Heart left ventricle (tissue), 16 donors: ENCODE measurements at regions not wholly inside any gene's neighbourhood (a gene's known extent, or its start where the extent isn't known, plus 50 kb on each side); places are given as distances from the start of the nearest gene placed in this dataset.
"Not testable (repeated sequence)": the region's sequence is repeated elsewhere in the genome, so short reads cannot be mapped to it uniquely, and the experiment has no call there.

Experiments
- ATAC-seq, 4 donors: fragments of 200-7000 bp; cut with Tn5 transposase; one replicate each; pipeline ENCODE4 v1.9.1; 2020 to 2022; ENCODE audit warnings: moderate library complexity in 4 of 4, mild to moderate bottlenecking in 3 of 4, moderate number of reproducible peaks in 1 of 4
- DNase-seq, 5 donors: peaks; one replicate each; pipeline ENCODE4 v3.0.0-alpha.2; 2020
- H3K27ac ChIP-seq, 12 donors: fragments of 200-600 bp; sonication (generic) in 4 of 12; one replicate each; pipeline versions ENCODE4 v1.5.0 to v1.8.0; 2016 to 2022; ENCODE audit warnings: mild to moderate bottlenecking in 2 of 12
- H3K27me3 ChIP-seq, 9 donors: fragments of 200-600 bp; sonication (generic) in 2 of 9; one replicate each; pipeline versions ENCODE4 v1.5.1 to v1.8.0; 2016 to 2022; ENCODE audit warnings: mild to moderate bottlenecking in 3 of 9
- H3K36me3 ChIP-seq, 9 donors: fragments of 200-600 bp; sonication (generic) in 2 of 9; one replicate each; pipeline versions ENCODE4 v1.5.0 to v1.8.0; 2018 to 2022; ENCODE audit warnings: mild to moderate bottlenecking in 2 of 9
- H3K4me1 ChIP-seq, 12 donors: fragments of 200-600 bp; sonication (generic) in 4 of 12; one replicate each; pipeline versions ENCODE4 v1.5.0 to v1.8.0; 2016 to 2022; ENCODE audit warnings: mild to moderate bottlenecking in 3 of 12
- H3K4me3 ChIP-seq, 12 donors: fragments of 200-600 bp; sonication (generic) in 4 of 12; one replicate each; pipeline versions ENCODE4 v1.5.0 to v1.8.0; 2017 to 2022; ENCODE audit warnings: mild to moderate bottlenecking in 9 of 12, moderate library complexity in 4 of 12
- H3K9me3 ChIP-seq, 12 donors: fragments of 200-600 bp; sonication (generic) in 4 of 12; one replicate each; pipeline versions ENCODE4 v1.5.0 to v1.8.0; 2016 to 2022; ENCODE audit warnings: mild to moderate bottlenecking in 1 of 12
- POLR2A ChIP-seq, 2 donors: fragments of 450-650 bp; IDR thresholded peaks; one replicate each; pipeline ENCODE4 v1.6.1; 2017; ENCODE audit warnings: antibody characterized with exemption in 2 of 2, mild to moderate bottlenecking in 2 of 2, moderate library complexity in 2 of 2
- WGBS, 4 donors: extraction: QIAGEN DNeasy Blood & Tissue Kit in 2 of 4; methylation state at CpG; one replicate each; pipeline versions ENCODE4 v1.1.5 to v1.1.7; 2013 to 2018; 5-methylcytosine and 5-hydroxymethylcytosine counted together
- intact Hi-C, 10 donors: fragments of 100-400 bp; cut with DNase I; formaldehyde crosslinking; loops; one replicate each; pipeline versions ENCODE4 v1.11.1 to v1.14.2; 2022
- TF ChIP-seq, protein P1 (sequence below), 12 donors: fragments of 200-600 bp; sonication (generic) in 4 of 12; IDR thresholded peaks; one replicate each; pipeline versions ENCODE4 v1.5.0 to v1.8.0; 2018 to 2022; ENCODE audit warnings: antibody characterized with exemption in 12 of 12, mild to moderate bottlenecking in 5 of 12
- donor health status: ischemic (EF 13 %, LVEDD 7.1; RV severe dilation, severe dysfunction).
- donor health status: healthy with polysubstance abuse.
- donor health status: DM: no; HTN: yes; CAD: no.
- donor health status: DM: no; HTN: no; CAD: no.
- donor health status: ischemic (EF 25% LVEDD 6.9; RV normal size, moderate dysfunction).
- donor health status: ischemic (EF 25% LVEDD 5.7; RV mildly dilated, moderate dysfunction).
- donor health status: healthy.
- donor health status: DM: yes; HTN: yes; CAD: no.
- donor health status: ischemic (EF 35%, LVEDD 5.7; RV mildly dilated, moderate dysfunction).
- donor health status: nonischemic (EF 11% LVEDD 7.7; RV severe dilation, severe dysfunction).
- donor health status: DM: yes; HTN: yes; CAD: no.
- donor health status: PGD.
- donor health status: ischemic (EF 29% LVEDD 5.4; RV normal size, mild dysfunction).
- donor health status: nonischemic (EF 23%, LVEDD 6.1; RV moderate dilation, normal function).

DNA sequence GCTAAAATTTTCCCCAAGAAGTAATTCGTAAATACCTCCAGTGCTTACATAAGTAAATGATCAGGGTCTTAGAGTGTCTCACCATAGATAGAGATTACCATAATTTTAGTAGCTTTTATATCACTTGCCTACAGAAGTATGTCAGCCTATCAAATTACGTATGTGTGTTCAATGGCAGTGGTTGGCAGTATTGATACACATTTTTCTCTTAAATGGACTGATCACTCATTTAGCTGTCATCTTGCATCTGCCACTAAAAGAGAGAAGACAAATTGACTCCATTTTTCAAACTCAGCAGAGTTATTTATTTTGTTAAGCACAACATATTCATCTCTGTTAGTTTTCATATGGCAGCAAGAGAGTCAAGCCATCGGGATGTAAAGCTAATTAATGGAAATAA, 413.1 kb upstream of the CLEC14A start:
- Histone ChIP-seq H3K36me3 (no peaks in the 10 kb centered on the region), H3K27ac (no peak overlapping the region), H3K4me1 (no peaks in the 10 kb centered on the region), H3K9me3 (no peaks in the 10 kb centered on the region), H3K27me3 (no peaks in the 10 kb centered on the region), H3K4me3 (no peak overlapping the region)
- DNase-seq, result no peak
- intact Hi-C loops, result no loop called here
- no peak for ATAC-seq
- no peak for TF ChIP-seq POLR2A (IDR thresholded peaks at IDR 0.05)
- TF ChIP-seq, protein P1, sequence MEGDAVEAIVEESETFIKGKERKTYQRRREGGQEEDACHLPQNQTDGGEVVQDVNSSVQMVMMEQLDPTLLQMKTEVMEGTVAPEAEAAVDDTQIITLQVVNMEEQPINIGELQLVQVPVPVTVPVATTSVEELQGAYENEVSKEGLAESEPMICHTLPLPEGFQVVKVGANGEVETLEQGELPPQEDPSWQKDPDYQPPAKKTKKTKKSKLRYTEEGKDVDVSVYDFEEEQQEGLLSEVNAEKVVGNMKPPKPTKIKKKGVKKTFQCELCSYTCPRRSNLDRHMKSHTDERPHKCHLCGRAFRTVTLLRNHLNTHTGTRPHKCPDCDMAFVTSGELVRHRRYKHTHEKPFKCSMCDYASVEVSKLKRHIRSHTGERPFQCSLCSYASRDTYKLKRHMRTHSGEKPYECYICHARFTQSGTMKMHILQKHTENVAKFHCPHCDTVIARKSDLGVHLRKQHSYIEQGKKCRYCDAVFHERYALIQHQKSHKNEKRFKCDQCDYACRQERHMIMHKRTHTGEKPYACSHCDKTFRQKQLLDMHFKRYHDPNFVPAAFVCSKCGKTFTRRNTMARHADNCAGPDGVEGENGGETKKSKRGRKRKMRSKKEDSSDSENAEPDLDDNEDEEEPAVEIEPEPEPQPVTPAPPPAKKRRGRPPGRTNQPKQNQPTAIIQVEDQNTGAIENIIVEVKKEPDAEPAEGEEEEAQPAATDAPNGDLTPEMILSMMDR (IDR thresholded peaks at IDR 0.05), result no peak
- 79 to 84% (median 81%) methylated on average over 3 of the region's 3 CpGs for WGBS, 4 donors

DNA sequence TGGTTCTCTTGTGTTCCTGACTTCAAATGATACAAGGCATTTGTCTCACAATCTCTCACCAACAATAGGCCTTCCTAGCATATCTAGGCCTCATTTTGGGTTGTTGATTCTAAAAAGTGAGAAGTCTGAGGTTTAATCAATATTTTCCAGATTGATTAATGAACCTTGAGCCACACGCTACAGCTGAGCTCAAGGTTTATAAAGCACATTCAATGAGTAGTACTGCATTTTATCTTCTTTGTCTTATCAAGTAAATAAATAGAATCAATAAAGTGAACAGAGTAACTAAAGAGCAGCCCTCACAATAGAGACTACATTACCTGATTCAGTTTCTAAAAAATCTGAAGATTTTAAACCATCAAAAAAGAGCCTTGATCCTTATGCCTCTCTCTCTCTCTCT, 407.5 kb upstream of the CLEC14A start:
- Histone ChIP-seq H3K27me3 (no peaks in the 10 kb centered on the region), H3K4me3 (no peak overlapping the region), H3K36me3 (no peaks in the 10 kb centered on the region), H3K9me3 (no peaks in the 10 kb centered on the region), H3K4me1 (no peaks in the 10 kb centered on the region), H3K27ac (no peak overlapping the region)
- intact Hi-C loops, result no loop called here
- no peak for TF ChIP-seq POLR2A (IDR thresholded peaks at IDR 0.05)
- TF ChIP-seq, protein P1 (IDR thresholded peaks at IDR 0.05), result no peak
- WGBS, 4 donors, result 92 to 96% (median 96%) methylated on average over 1 of the region's 1 CpG
- no peak for ATAC-seq
- DNase-seq, result no peak

DNA sequence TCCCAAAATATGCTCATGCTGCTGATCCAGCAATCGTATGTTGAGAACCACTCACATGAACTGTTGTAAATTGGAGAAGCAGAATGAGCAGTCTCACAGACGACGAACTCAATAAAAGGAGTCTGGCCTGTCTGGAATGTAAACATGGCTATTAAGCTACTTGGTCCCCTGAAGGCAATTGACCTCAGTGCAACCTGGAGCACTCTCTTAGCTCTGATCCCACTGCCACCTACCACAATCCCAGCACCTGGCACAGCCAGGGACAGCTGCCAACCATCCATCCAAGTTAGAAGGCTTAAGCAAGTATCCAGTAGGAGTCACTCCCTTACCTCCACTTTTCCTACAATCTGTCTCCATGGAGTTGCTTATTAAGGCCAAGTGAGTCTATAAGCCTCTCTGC, 406.9 kb upstream of the CLEC14A start:
- WGBS, 4 donors, result 70 to 75% (median 74%) methylated on average over 3 of the region's 3 CpGs
- Histone ChIP-seq H3K4me3 (no peak overlapping the region), H3K27me3 (no peaks in the 10 kb centered on the region), H3K4me1 (no peaks in the 10 kb centered on the region), H3K27ac (no peak overlapping the region), H3K36me3 (no peaks in the 10 kb centered on the region), H3K9me3 (no peaks in the 10 kb centered on the region)
- ATAC-seq (no peak), DNase-seq (no peak)
- intact Hi-C loops, result no loop called here
- TF ChIP-seq POLR2A (IDR thresholded peaks at IDR 0.05), result no peak
- TF ChIP-seq, protein P1 (IDR thresholded peaks at IDR 0.05), result no peak

DNA sequence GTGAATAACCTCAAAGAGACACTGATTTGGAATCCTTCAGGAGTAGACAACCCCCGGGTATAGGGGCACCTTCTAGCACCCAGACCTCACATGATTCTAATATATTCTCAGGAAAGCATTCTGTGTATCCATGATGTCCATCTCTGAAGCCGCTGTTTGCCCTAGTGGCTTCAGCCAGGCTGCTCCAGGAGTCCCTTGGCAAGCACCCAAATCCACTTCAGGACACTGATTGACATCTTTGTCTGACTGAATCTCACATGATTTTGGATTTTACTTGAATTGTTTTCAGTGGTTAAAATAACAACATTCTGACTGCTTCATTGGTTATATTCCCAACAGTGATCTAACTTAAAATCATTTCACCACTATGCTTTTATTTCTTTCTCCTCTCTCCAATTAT, 390.5 kb upstream of the CLEC14A start:
- no peak for TF ChIP-seq POLR2A (IDR thresholded peaks at IDR 0.05)
- TF ChIP-seq, protein P1 (IDR thresholded peaks at IDR 0.05), result no peak
- intact Hi-C loops, result no loop called here

DNA sequence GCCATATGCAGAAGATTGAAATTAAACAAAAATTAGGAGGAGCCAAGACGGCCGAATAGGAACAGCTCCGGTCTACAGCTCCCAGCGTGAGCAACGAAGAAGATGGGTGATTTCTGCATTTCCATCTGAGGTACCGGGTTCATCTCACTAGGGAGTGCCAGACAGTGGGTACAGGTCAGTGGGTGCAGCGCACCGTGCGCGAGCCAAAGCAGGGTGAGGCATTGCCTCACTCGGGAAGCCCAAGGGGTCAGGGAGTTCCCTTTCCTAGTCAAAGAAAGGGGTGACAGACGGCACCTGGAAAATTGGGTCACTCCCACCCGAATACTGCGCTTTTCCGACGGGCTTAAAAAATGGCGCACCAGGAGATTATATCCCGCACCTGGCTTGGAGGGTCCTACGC, 379.0 kb upstream of the CLEC14A start:
- H3K4me3 ChIP-seq, H3K36me3 ChIP-seq, ATAC-seq, DNase-seq, H3K27me3 ChIP-seq, H3K4me1 ChIP-seq, H3K27ac ChIP-seq, intact Hi-C loops: not testable (repeated sequence)
- peaks cover 0 to 11% (median 0%) of the 10 kb centered on the region in 12 donors for H3K9me3 ChIP-seq
- 94 to 96% (median 95%) methylated on average over 19 of the region's 19 CpGs for WGBS, 4 donors

More for the DNA sequence above, 390.5 kb upstream of the CLEC14A start:
- peaks cover 0 to 5% (median 0%) of the 10 kb centered on the region in 12 donors for H3K9me3 ChIP-seq
- ATAC-seq (no peak), DNase-seq (no peak)
- WGBS, 4 donors, result 62 to 86% (median 66%) methylated on average over 2 of the region's 2 CpGs
- no peak overlapping the region for H3K27ac ChIP-seq
- no peaks in the 10 kb centered on the region for H3K27me3 ChIP-seq
- H3K4me3 ChIP-seq, result no peak overlapping the region
- no peaks in the 10 kb centered on the region for H3K4me1 ChIP-seq
- no peaks in the 10 kb centered on the region for H3K36me3 ChIP-seq
